HG02763 (cell line): ENCODE measurements at regions not wholly inside any gene's neighbourhood (a gene's known extent, or its start where the extent isn't known, plus 50 kb on each side); places are given as distances from the start of the nearest gene placed in this dataset.

Experiments
- ATAC-seq: cut with Tn5 transposase; IDR thresholded peaks from one replicate; pipeline ENCODE4 v1.9.1; 2021; ENCODE audit warnings: mild to moderate bottlenecking, moderate library complexity; ENCODE audit not compliant: unreplicated experiment

GRCh38 chr4:62914758-62915157 is 1494.5 kb downstream of the TECRL start:
- ATAC-seq, result no peak

- ATAC-seq, result no peak
These were observed 1496.2 kb downstream of the TECRL start for GRCh38 chr4:62913065-62913464.

- no peak for ATAC-seq
These were observed 1496.7 kb downstream of the TECRL start for GRCh38 chr4:62912531-62912930.

GRCh38 chr4:62909238-62909637 is 1500.0 kb downstream of the TECRL start:
- ATAC-seq, result no peak

GRCh38 chr4:62901101-62901500 is 1508.1 kb downstream of the TECRL start:
- ATAC-seq, result no peak

- ATAC-seq, result no peak
These were observed 1509.4 kb downstream of the TECRL start for GRCh38 chr4:62899646-62900364.

GRCh38 chr4:62898115-62898514 is 1511.1 kb downstream of the TECRL start:
- no peak for ATAC-seq

- ATAC-seq, result no peak
These were observed 1512.5 kb downstream of the TECRL start for GRCh38 chr4:62896721-62897120.

- ATAC-seq, result no peak
These were observed 1527.3 kb downstream of the TECRL start for GRCh38 chr4:62881901-62882300.

- no peak for ATAC-seq
These were observed 1528.0 kb downstream of the TECRL start for GRCh38 chr4:62881210-62881609.

GRCh38 chr4:62872856-62873255 is 1536.4 kb downstream of the TECRL start:
- ATAC-seq, result no peak

GRCh38 chr4:62871078-62871477 is 1538.2 kb downstream of the TECRL start:
- no peak for ATAC-seq

GRCh38 chr4:62870451-62870850 is 1538.8 kb downstream of the TECRL start:
- no peak for ATAC-seq

GRCh38 chr4:62865261-62865660 is 1544.0 kb downstream of the TECRL start:
- ATAC-seq, result no peak

GRCh38 chr4:62849696-62850095 is 1559.6 kb downstream of the TECRL start:
- ATAC-seq, result no peak

- ATAC-seq, result no peak
These were observed 1573.6 kb downstream of the TECRL start for GRCh38 chr4:62835631-62836030.

- ATAC-seq, result no peak
These were observed 1586.9 kb downstream of the TECRL start for GRCh38 chr4:62822306-62822705.

- no peak for ATAC-seq
These were observed 1592.7 kb downstream of the TECRL start for GRCh38 chr4:62816566-62816965.

GRCh38 chr4:62814510-62815047 is 1594.7 kb downstream of the TECRL start:
- ATAC-seq, result no peak

GRCh38 chr4:62806816-62807215 is 1602.4 kb downstream of the TECRL start:
- ATAC-seq, result no peak

- no peak for ATAC-seq
These were observed 1603.9 kb downstream of the ADGRL3 start for GRCh38 chr4:62804075-62804474.

GRCh38 chr4:62797221-62797620 is 1597.1 kb downstream of the ADGRL3 start:
- no peak for ATAC-seq

- ATAC-seq, result no peak
These were observed 1591.3 kb downstream of the ADGRL3 start for GRCh38 chr4:62791386-62791785.
